Osteocyte (in vitro differentiated cells): ENCODE measurements at regions not wholly inside any gene's neighbourhood (a gene's known extent, or its start where the extent isn't known, plus 50 kb on each side); places are given as distances from the start of the nearest gene placed in this dataset.

ENCODE experiments used
- DNase-seq: peaks from one replicate; pipeline ENCODE4 v3.0.0; 2021; ENCODE audit warnings: mixed read lengths; ENCODE audit not compliant: unreplicated experiment; ENCODE audit errors: extremely low spot score
- H3K27ac Mint-ChIP-seq: one replicate; pipeline ENCODE4 v1.8.0; 2021; ENCODE audit warnings: mild to moderate bottlenecking, mixed read lengths; ENCODE audit not compliant: unreplicated experiment
- H3K27me3 Mint-ChIP-seq: one replicate; pipeline ENCODE4 v1.8.0; 2021; ENCODE audit warnings: mixed read lengths; ENCODE audit not compliant: unreplicated experiment
- H3K36me3 Mint-ChIP-seq: one replicate; pipeline ENCODE4 v1.8.0; 2021; ENCODE audit warnings: mixed read lengths; ENCODE audit not compliant: unreplicated experiment
- H3K4me1 Mint-ChIP-seq: one replicate; pipeline ENCODE4 v1.8.0; 2021; ENCODE audit warnings: mixed read lengths; ENCODE audit not compliant: unreplicated experiment
- H3K4me3 Mint-ChIP-seq: one replicate; pipeline ENCODE4 v1.8.0; 2021; ENCODE audit warnings: mild to moderate bottlenecking, moderate library complexity, mixed read lengths; ENCODE audit not compliant: unreplicated experiment
- H3K9me3 Mint-ChIP-seq: one replicate; pipeline ENCODE4 v1.8.0; 2021; ENCODE audit warnings: mixed read lengths; ENCODE audit not compliant: unreplicated experiment
- TF ChIP-seq, protein P1 (sequence below): fragments of 200-600 bp; sonication (generic); IDR thresholded peaks from 2 replicates; pipeline ENCODE4 v1.5.0; 2021; ENCODE audit warnings: antibody characterized with exemption, mild to moderate bottlenecking, moderate library complexity

DNA sequence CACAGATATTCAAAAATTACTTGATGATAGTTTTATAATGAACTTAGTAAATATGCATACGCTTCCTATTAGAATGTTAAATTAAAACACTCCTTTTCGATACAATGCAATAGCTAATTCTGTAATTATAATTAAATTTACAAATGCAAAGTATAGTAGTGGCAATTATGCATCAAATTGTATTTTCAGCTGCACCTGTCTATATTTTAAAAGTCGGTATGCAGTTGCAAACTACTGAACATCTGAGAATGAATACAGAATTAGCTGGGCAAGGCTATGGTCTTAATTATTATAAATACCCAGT, 110.4 kb upstream of the ARHGAP42 start:
- TF ChIP-seq, protein P1, sequence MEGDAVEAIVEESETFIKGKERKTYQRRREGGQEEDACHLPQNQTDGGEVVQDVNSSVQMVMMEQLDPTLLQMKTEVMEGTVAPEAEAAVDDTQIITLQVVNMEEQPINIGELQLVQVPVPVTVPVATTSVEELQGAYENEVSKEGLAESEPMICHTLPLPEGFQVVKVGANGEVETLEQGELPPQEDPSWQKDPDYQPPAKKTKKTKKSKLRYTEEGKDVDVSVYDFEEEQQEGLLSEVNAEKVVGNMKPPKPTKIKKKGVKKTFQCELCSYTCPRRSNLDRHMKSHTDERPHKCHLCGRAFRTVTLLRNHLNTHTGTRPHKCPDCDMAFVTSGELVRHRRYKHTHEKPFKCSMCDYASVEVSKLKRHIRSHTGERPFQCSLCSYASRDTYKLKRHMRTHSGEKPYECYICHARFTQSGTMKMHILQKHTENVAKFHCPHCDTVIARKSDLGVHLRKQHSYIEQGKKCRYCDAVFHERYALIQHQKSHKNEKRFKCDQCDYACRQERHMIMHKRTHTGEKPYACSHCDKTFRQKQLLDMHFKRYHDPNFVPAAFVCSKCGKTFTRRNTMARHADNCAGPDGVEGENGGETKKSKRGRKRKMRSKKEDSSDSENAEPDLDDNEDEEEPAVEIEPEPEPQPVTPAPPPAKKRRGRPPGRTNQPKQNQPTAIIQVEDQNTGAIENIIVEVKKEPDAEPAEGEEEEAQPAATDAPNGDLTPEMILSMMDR, result no peak
- Mint-ChIP-seq H3K4me1 (peaks cover 9% of the 10 kb centered on the region), H3K4me3 (no peak overlapping the region), H3K27me3 (peaks cover 2% of the 10 kb centered on the region), H3K27ac (no peak overlapping the region), H3K36me3 (no peaks in the 10 kb centered on the region), H3K9me3 (no peaks in the 10 kb centered on the region)
- no peak for DNase-seq

DNA sequence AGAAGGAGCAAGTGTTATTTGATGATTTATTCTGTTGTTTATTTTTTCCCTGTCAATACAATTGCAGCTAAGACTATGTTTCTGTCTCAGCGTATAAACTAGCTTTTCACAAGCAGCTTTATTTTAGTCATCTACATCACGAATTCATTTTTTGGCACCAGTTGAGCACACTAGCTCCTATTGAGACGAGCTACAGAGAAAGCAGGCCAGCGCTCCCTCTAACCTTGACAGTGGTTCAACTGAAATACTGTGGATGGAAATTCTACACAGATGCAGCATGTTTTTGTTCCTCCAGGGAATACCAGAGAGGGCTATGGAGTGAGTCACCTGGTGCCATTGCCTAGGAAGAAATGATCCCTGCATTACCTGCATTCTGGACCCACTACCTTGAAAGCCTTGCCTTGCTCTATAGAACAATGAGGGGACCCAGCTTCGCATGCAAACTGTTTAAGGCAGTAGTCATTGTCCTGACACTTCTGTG, 108.2 kb upstream of the ARHGAP42 start:
- H3K27me3 Mint-ChIP-seq, result peaks cover 2% of the 10 kb centered on the region
- no peaks in the 10 kb centered on the region for H3K9me3 Mint-ChIP-seq
- no peak overlapping the region for H3K4me3 Mint-ChIP-seq
- no peak overlapping the region for H3K27ac Mint-ChIP-seq
- no peak for DNase-seq
- H3K4me1 Mint-ChIP-seq, result peaks cover 9% of the 10 kb centered on the region
- TF ChIP-seq, protein P1, result no peak
- no peaks in the 10 kb centered on the region for H3K36me3 Mint-ChIP-seq

DNA sequence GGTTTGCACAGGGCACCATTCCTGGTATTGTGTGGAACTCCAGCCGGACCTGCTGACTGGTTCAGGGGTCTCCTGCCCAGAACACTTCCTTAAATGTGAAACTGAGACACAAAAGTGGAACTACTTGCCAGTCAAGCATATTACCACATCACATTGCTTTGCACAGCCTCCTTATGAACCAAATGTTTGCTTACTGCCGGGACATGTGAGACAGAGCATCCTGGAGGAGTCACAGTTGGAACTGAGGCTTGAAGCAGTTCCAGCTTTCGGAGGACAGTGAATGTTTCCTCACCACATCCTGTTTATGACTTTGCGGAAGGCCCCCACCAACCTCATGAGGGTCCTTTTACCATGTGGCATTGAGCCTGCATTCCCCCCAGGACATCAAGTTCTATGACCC, 105.8 kb upstream of the ARHGAP42 start:
- Mint-ChIP-seq H3K27me3 (peaks cover 7% of the 10 kb centered on the region), H3K27ac (no peak overlapping the region), H3K4me3 (no peak overlapping the region), H3K36me3 (no peaks in the 10 kb centered on the region), H3K4me1 (peaks cover 3% of the 10 kb centered on the region), H3K9me3 (no peaks in the 10 kb centered on the region)
- TF ChIP-seq, protein P1, result no peak
- no peak for DNase-seq

DNA sequence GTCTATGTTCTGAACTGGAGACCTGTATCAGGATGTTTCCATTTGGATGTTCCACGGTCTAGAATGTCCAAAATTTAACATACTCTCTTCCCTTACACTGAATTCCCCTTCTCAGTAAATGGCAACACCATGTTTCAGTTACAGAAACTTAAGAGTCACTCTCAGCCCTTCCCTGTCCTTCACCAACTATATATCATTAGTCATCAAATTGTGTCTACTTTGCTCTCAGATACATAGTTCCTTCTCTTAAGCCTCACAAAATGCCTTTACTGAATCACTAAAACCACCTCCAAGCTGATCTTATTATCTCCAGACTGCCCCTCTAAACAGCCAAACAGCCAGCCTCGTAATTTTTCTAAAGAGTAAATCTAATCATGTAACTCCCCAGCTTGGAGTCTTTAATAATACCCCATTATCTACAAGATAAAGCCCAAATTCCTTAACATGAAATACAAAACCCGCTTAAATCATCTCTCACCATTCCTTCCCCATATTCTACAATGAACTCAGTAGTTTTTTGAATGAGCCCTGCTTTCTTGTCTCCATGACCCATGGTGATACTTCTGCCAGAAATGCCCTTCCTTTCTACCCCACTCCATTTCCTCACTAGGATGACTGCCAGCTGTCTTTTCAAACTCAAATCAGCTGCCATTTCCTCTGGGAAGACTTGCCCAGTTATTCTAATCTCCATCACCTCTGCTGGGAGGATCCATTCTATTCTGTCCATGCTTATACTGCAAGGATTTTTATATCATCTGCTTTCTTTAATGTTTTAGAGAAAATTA, 102.7 kb upstream of the ARHGAP42 start:
- Mint-ChIP-seq H3K4me3 (no peak overlapping the region), H3K36me3 (no peaks in the 10 kb centered on the region), H3K9me3 (no peaks in the 10 kb centered on the region), H3K27ac (no peak overlapping the region), H3K4me1 (no peaks in the 10 kb centered on the region), H3K27me3 (peaks cover 12% of the 10 kb centered on the region)
- DNase-seq, result no peak
- TF ChIP-seq, protein P1, result no peak

DNA sequence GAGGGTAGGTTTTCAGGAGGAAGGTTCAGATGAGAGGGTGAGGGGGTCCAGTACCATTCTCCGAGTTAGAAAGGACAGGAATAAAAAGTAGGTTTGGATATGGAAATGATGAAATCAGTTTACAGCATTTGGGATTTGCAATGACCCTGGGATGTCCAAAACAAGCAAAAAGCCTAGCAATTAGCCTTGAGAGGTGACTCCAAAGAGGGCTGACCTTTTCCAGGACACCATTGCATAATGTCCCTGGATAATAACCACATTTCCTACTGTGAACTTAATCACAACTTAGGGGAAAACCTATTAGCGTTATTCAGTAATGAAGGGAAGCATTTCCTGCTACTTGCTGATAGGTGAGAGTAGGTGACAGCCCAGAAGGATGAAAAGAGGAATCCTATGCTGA, 101.4 kb upstream of the ARHGAP42 start:
- Mint-ChIP-seq H3K27me3 (peaks cover 25% of the 10 kb centered on the region), H3K4me3 (no peak overlapping the region), H3K36me3 (no peaks in the 10 kb centered on the region), H3K9me3 (peaks cover 5% of the 10 kb centered on the region), H3K4me1 (no peaks in the 10 kb centered on the region), H3K27ac (no peak overlapping the region)
- DNase-seq, result no peak
- TF ChIP-seq, protein P1, result no peak
